GM12872 (cell line): ENCODE measurements at regions not wholly inside any gene's neighbourhood (a gene's known extent, or its start where the extent isn't known, plus 50 kb on each side); places are given as distances from the start of the nearest gene placed in this dataset.

Source experiments
- TF ChIP-seq, protein P1 (sequence below): IDR thresholded peaks from 3 replicates; pipeline ENCODE4 v1.5.1; 2011; ENCODE audit warnings: low read depth, mild to moderate bottlenecking, low read length, moderate library complexity; ENCODE audit not compliant: insufficient read depth

DNA sequence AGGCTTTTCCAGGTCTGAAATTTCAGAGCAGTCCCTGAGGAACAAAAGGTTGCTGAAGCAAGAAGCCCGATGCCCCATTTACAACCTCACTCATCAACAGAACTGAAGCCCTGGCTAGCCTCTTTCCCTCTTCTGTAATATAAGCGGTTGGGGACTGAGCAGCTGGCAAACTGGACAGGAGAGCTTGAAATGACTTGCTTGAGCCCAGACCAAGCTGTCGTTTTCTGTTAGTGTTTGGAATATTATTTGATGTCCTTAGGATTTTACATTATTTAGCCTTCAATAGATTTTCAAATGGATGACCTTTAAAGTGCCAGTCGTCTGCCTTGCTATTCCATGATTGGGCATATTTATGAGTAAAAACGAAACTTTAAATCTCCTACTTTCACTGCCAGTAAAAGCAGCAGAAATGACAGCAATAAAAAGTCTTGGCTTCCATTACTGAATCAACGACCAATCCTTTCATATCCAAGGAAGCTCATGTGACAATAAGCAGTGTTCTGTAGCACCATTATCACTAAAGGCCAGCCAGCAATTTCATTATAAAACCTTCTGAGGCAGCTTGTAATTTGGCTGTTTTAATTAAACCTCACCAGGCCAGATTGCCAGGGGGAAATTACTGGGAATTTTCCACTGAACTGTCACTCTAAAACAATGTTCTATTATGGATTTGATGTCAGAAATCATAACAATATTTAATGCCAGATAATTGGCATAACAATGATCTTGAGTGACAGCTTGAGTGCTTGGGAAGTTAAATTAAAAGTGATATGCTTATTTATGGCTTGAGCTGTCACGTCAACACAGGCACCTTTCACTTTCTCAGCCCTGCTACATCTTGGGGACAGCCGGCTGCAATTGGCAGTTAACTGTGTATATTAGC is 85.9 kb downstream of the LSMEM1 start:
- TF ChIP-seq, protein P1, sequence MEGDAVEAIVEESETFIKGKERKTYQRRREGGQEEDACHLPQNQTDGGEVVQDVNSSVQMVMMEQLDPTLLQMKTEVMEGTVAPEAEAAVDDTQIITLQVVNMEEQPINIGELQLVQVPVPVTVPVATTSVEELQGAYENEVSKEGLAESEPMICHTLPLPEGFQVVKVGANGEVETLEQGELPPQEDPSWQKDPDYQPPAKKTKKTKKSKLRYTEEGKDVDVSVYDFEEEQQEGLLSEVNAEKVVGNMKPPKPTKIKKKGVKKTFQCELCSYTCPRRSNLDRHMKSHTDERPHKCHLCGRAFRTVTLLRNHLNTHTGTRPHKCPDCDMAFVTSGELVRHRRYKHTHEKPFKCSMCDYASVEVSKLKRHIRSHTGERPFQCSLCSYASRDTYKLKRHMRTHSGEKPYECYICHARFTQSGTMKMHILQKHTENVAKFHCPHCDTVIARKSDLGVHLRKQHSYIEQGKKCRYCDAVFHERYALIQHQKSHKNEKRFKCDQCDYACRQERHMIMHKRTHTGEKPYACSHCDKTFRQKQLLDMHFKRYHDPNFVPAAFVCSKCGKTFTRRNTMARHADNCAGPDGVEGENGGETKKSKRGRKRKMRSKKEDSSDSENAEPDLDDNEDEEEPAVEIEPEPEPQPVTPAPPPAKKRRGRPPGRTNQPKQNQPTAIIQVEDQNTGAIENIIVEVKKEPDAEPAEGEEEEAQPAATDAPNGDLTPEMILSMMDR, result no peak

DNA sequence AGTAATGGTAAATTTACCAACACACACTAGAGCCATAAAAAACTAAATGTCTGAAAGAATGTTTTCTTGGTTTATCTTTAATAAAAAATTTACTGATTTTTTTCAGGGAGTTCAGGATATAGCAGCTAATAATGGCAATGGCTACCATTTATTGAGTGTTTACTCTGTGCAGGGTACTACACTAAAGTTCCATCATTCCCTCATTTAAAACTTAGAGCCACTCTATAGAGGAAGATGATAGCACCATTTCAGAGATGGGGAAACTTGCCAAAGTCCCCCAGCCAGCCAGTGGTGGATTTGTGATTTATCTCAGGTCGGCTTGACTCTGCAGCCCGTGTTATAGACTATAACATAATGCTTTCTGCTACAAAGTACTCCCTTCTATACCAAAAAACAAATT is 86.6 kb downstream of the LSMEM1 start:
- TF ChIP-seq, protein P1, result no peak

DNA sequence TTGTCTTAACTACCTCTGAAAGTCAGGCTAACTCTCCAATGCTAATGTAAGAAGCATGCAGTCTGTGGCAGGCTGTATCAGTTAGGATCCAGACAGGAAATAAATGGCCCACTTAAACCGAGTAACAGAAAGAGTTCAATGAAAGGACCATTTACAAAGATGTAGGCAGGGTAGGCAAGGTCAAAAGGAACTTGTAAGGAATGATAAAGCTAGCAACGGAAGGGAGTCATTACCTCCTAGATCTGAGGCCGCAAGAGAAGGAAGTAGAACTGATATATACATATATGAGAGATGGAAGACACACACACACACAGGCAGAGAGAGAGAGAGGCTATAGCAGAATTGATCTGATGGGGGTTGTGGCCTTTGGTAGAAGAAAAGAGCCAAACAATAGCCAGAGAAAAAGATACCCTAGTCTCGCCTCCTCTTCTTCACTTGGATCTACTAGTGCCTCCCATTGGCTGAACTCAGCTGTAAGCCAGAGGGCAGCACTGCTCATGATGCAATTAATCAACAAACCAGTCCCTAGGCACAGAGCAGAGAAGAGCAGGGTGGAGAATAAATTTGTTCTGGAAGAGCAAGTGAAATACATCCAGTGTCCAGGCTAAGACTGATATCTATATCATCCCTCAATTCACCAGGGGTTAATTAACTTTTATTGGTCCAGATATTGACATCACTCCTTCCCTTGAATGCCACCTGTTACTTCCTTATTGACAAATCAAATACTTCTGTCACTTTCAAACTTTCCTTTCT is 91.2 kb downstream of the LSMEM1 start:
- TF ChIP-seq, protein P1, result no peak

DNA sequence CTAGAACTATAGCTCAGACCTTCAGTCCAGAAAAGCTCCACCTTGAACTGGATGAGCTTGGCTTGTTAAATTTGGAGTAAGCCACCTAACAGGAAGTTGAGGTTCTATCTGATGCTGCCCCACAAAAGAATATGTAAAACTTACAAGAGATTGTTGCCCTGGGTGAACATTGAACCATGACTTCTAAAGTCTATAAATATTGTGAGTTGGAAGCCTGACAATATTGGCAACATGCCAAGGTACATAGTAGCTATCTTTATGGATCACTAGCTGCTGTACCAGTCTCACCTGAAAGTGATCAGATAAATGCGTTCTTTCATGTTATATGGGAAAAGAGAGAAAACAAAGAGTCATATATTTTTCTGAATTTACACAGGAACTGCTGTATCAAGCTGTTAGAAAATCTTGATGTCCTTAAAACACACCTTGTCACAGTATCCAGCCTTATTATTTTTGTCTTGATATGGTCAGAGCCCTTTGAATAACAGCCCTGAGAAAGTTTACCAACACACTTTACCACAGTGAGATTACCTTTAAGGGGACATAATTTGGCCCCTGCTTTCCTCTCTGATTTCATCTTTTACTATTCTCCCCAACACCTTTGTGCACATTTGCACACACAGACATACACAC is 92.0 kb downstream of the LSMEM1 start:
- TF ChIP-seq, protein P1, result no peak

DNA sequence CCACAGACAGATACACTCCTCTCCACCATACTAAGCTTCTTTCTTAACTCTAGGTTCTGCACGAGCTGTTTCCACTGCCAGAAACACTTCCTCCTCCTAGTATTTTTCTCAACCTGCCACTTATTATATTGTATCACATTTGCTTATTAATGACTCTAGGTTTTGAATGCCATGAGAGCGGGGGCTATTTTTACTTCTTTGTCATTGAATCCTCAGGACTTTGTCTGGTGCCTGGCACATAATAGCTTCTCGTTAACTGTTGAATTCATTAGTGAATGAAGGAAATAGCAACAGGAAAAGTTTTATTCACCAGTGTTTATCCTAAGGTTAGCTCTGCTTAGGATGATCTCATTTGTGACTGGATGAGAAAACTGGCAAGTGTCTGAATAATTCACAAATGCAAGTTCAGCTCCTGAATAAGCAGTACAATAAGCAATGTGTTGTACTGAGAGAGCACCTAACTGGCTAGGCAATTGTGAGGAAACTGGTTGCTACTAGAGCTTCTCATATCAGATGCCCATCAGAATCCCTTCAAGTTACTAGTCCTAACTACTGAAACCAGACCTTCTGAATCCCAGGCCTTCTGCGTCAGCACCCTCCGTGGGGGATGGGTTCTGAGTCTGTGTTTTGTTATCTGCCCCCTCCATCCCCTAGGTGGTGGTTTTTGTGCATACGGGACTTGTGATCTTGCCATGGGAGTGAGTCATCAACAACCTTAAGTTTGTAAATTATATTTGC is 92.7 kb downstream of the LSMEM1 start:
- TF ChIP-seq, protein P1, result no peak

DNA sequence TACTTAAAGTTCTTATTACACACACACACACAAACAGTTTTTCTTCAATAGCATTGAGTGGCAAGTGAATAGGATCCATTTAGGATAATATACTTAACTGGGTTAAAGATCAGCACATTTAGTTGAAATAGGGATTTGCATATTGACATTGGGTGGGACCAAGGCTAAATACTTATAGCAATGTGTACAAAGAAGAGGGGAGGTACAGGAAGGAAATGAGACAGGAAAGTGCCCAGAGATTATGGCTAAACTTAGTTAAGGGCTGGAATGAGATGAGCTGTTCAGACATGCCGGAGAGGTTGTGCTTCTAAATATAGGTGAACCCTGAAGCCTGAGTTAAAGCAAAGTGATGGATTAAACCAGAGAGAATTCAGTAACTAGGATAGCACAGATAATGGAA is 95.1 kb downstream of the LSMEM1 start:
- TF ChIP-seq, protein P1, result no peak
